DMS153 (cell line): ENCODE measurements at regions not wholly inside any gene's neighbourhood (a gene's known extent, or its start where the extent isn't known, plus 50 kb on each side); places are given as distances from the start of the nearest gene placed in this dataset.
A peak's percentile ranks its signal among the peaks of the same experiment; 100 is the strongest.
"Not testable (repeated sequence)": the region's sequence is repeated elsewhere in the genome, so short reads cannot be mapped to it uniquely, and the experiment has no call there.

ENCODE experiments used
- DNase-seq: peaks from one replicate; lab custom pipeline; 2025; lab: John Stamatoyannopoulos, UW

DNA sequence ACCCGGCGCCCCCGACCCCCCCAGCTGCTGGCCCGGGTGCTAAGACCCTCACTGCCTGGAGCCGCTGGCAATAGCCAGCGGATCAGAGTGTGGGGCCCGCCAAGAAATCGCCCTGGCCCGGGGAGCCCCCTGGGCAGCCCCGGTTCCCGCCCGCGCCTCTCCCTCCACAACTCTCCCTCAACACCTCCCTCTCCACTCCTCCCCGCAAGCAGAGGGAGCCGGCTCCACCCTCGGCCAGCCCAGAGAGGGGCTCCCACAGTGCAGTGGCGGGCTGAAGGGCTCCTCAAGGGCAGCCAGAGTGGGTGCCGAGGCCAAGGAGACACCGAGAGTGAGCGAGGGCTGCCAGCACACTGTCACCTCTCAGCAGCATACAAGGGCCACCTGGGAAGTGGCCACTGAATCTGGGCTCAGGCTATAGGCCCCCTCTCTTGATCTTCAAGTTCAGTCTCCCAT, 385.5 kb downstream of the SEC14L1 start:
- no peak for DNase-seq

DNA sequence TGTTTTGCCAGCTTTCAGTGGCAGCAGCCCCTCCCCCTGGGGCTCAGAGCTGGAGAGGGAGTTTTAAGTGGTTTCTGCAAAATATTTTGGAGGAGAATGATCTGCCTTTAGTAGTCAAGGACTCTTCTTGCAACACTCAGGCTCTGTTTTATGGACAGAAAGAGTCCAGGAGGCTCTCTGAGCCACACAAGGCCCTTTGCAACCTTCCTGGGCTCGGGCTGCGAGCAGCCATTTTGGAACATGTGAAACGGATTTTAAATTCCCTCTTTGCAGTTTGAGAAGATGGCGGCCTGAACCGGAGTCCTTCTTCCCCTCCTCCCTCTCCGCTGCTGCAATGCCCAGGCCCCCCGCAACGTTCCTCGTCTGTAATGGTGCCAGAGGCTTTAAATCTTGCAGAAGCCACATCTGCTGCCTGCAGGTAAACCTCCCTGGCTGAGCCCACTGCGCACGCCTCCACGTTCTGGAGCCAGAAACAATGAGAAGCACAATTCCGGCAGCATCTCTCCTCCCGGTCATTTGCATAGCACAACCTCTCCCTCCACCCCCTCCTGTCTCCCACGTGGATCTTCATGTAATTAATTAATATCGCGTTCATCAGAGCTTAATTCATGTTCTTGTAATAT, 386.1 kb downstream of the SEC14L1 start:
- peak; percentile 55 for DNase-seq

DNA sequence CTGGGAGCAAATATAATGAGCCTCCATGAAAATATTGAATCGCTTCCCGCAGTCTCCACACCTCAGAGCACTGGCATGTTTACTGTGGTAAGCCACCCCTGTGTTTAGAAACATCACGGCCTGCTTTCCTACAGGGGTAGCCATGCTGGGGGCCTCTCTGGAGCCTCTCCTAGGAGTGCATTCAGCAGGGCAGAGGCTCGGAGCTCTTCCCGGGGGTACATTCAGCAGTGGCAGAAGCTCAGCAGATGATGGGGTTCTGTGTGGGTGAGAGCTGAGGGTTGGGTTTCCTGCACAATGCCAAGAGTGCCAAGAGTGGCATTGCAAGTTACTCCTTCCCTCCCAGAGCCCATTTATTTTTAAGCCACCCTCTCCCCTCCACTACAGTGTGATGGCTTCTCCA, 386.6 kb downstream of the SEC14L1 start:
- DNase-seq: peak; percentile 55

DNA sequence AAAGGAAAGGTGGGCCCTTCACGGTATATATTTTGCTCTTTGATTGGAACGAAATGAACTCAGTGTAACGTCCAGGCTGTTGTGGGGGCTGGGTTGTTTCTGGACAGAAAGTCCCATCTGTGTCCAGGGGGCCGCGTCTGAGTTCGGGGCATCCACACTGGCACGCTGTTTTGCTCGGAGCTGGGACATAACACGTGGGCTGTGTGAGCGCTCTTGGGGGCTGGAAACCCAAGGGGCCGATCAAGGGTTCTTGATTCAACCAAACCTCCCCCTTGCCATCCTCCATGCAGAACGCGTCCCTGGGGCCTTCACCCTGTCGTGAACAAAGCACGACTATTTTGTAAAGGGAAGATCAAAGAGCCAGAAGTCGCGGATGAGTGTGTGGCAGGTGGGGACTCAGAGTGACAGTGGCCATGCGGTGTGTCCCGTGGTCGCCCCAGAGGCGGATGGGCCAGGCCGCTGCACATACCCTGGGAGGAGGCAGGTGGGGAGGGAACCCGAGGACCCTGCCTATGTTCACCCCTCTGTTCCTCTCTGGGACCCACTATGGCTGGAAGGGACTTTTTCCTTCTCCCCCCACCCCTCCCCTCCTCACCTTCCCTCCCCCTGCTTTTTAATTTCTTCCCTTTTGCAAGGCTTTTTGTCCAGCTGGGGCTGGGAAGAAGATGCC, 387.2 kb downstream of the SEC14L1 start:
- DNase-seq: no peak

DNA sequence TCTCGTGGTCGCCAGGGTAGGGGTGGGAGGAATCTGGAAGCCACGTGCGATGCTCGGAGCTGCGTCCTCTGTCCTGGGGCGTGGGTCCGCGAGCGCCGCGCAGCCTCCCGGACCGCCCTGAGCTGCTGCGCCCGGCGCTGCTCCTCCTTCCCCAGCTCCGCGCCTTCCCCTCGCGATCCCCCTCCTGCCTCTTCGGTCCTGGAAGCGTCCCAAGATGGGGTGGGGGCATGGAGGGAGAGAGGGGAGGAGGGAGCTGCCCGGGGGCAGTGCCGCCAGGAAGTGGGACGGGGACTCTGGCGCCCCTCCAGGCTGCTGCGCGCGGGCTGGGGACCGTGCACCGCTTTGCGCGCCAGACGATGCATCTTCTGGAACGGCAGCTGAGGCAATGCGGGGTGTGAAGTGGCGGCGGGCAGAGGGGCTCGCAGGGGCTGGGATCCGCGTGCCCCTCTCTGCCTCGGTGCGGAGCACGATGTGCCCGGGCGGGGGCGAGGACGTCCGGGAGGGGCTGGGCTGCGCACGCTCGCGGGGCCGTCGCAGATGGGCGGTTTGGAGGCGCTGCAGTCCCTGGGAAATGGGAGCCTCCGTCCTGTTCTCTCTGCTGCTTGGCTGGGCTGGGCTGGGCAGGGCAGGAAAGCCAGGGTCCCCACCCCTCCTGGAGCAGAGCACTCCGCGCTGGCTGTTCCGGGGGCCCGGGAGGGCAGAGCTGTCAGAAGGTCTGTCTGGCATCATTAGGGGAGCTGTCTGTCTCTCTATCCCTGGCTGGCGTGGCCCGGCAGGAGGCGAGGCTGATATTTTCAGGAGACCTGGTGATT, 388.0 kb downstream of the SEC14L1 start:
- DNase-seq: no peak

DNA sequence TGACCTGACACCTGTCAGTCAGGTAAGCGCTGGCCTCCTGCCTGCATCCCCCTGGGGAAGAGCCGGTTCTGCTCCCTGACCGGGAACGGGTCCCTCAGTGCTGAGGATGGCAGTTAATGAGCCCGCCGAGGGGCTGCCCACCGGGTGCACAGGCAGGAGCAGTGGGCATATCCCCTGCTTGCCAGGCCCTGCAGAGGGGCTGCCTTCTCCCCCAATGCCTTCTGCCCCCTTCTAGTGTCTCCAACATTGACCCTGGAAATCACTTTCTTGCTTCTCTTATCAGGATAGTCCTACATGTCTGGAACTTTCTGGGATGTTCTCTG, 388.5 kb downstream of the SEC14L1 start:
- DNase-seq: no peak

DNA sequence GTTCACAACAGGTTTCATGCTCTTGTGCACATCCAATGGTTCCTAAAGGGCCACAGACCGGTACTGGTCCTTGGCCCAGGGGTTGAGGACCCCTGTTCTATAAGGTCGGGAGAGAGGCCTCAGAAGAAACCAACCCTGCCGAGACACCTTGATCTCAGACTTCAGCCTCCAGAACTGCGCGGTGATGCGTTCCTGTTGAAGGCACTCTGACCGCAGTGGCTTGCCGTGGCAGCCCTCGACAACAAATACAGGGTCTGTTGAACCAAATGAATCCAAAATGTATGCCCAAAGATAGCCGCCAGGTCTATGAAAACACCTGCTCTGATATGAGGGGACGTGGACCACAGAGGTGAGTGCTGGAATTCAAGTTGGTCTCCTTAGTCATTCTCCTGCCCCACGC, 389.8 kb downstream of the SEC14L1 start:
- no peak for DNase-seq

DNA sequence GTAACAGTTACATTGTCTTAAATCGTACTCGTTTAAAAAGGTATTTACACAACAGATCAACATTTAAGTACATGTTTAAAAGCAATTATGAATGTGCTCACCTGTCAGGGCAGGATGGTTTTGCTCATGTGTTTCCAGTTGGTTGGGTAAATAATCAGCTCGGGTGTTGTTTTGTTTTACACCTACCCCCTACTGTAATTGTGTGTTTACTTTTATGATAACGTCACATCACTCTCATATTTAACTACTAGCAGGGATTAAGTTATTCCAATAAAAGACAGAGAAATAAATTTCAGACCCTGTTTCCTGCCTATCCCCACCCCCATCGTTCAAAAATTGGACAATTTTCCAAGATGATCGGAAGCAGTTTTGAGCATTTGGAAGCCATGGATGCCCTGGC, 390.2 kb downstream of the SEC14L1 start:
- DNase-seq: no peak

DNA sequence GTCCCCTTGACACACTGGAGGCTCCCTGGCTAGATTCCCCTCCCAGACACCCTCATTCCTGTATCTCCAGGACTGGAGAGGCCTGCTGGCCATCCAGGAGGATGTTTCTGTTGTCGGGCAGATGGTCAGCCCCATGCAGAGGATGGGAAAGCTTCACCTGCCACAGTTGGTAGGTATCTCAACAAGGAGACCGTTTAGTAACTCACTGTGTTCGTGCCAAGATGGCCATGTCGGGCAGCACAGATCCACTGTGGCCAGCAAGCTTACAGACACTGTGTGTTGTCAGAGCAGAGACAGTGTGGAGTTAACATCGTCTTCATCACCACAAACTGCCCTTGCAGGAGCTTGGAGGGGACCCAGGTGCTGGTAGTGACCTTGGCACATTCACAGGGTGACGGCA, 390.9 kb downstream of the SEC14L1 start:
- DNase-seq: no peak

DNA sequence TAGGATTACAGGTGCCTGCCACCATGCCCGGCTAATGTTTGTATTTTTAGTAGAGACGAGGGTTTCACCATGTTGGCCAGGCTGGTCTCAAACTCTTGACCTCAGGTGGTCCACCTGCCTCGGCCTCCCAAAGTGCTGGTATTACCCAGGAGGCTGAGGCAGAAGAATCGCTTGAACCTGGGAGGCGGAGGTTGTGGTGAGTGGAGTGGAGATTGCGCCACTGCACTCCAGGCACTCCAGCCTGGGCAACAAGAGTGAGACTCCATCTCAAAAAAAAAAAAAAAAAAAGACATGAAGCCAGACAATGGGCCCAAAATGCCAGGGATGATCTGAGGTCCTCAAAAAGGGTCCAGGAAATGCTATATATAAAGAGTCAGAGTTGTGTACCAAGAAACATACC, 392.9 kb downstream of the SEC14L1 start:
- DNase-seq: not testable (repeated sequence)

DNA sequence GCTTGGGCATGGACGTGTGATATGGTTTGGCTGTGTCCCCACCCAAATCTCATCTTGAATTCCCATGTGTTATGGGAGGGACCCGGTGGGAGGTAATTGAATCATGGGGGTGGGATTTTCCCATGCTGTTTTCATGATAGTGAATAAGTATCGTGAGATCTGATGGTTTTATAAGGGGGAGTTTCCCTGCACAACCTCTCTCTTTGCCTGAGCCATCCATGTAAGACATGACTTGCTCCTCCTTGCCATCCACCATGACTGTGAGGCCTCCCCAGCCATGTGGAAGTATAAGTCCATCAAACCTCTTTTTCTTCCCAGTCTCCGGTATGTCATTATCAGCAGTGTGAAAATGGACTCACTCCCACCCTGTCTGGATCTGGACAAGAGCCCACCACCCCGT, 393.4 kb downstream of the SEC14L1 start:
- DNase-seq: no peak

DNA sequence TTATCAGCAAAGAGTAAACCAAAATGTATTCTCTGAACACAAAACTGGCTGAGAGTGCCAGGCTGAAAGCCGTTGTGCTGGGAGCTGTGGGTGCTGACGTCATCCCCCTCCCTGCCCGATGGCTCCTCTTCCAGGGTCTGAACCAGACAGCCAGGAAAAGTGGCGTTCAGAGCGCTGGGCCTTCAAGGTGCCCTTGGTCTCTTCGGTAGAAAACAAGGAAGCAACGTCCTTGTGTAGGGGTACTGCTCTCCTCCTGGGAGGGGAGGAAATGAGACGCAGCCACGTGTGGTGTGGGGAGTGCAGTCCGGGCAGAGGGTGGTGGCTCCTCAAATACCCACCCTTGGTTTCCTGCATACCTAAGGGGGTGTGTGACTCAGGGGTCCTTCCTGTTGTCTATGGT, 394.7 kb downstream of the SEC14L1 start:
- no peak for DNase-seq

DNA sequence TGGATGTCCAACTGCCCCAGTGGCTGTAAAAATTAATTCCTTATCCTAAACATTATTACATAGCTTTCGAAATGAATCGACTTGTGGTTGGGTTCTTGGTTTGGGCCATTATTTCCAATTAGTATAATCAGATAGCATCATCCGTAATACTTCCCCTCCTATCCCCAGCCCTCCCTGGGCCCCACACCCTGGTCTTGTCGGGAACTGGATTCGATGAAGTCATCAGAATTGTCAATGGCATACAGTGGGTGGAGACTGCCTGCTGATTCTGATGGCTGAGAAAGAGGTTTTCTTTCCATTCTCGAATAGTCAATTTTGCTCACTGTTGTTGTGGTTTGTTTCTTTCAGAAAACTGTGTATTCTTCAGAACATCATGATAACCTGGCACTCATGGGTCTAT, 395.1 kb downstream of the SEC14L1 start:
- DNase-seq: no peak

DNA sequence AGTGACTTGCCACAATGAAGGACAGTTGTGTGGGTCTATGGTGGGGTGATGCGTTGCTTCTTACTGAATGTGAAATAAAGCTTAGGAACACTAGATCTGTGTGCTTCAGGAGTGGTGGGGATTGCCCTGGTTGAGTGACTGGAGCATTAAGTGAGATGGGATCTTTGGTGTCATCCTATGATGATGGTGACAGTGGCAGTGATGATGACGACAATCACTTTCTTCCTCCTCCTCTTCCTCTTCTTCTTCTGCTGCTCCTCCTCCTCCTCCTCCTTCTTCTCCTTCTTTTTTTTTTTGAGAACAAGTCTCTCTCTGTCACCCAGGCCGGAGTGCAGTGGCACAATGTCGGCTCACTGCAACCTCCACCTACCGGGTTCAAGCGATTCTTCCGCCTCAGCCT, 396.8 kb downstream of the SEC14L1 start:
- DNase-seq: no peak

DNA sequence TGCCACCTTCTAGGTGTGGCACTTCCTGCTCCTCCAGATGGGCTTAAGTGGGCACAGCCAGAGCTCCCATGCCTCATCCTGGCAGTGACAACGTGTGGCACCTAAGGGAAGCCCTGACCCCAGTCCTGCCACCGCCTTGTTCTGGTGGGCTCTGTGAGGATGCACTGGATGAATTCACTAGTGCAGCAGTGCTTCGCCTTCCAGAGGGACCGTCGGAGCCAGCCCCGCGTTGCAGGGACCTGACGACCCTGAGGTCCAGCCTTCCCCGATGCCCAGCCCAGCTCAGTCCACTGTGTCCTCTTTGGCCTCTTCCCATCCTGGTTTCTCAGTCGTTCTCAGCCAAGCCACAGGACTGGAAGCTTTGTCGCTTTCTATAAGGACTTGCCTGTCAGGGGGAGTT, 399.8 kb downstream of the SEC14L1 start:
- DNase-seq: no peak

DNA sequence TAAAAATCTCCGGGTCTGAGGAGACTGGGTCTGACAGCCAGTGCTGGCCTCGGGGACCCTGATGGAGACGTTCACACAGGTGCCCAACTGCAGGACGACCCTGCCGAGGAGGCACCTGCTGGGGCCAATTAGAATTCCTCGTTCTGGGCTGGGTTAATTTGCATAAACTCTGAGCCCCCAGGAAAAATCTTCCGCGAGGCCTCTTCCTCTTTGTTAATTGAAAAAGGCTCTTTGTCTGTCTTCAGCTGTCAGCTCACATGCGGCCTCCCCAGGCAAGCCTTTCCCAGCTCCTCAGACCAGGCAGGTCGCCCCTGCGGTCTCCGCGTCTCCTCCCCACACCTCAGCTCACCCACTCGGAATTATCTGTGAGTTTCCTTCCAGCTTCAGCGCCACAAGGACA, 400.2 kb downstream of the SEC14L1 start:
- no peak for DNase-seq

DNA sequence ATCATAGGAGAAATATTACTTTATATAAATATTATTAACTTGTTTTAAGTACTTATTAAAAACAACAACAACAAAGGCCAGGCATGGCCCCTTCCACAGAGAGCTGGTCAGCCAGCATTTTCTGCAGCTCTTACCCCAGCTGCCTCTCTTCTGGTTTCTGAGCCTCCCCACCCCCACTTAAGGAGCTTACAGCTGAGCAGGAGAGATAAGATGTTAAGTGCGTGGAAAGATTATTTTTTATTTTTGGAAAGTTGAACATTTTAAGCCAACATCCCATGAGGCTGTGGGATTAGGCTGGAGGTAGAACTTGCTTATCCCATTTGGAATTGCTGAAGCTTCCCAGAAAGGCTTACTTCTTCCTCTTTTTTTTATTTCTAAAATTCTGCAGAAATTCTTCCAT, 401.2 kb downstream of the SEC14L1 start:
- no peak for DNase-seq

DNA sequence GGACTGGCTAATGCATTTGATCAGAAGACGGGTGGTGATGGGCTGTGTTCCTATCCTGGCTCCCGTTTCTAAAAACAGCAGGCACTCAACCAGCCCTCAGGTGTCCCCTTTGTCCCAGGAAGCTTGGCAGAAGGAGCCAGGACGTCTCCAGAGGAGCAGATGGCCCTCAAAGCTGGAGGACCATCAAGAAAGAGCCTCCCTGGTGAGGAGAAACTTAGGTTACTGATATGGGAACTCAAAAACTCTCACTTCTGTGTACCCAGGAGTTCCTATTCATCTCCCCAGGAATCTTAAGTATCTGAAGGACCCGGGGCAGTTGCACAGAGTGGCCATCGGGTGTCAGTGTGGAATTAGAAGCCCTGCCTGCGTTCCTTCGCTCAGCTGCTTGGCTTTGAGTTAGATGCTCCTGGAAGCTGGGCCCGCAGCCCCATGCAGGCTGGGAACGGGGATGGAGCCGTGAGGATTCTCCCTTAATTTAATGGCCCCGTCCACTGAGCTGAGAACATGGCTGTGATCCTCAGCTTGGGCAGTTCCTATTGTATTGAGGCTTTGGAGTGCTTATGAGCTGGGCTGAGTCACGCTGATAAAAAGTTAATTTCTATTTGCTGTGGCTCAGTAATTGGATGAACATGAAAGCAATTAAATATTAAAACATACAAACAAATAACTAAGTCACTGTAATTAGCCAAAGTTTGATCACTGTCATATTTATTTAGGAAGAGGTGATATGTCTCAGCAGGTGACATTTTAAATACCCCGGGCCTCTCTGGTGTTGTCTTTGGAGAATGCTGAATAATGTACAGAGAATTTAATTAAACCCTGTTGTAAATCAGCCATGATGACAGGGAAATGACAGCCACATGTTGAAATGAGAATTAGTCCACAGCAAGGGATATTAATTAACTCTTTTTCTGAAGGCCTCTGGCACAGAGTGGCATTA, 402.1 kb downstream of the SEC14L1 start:
- peak; percentile 69 for DNase-seq

DNA sequence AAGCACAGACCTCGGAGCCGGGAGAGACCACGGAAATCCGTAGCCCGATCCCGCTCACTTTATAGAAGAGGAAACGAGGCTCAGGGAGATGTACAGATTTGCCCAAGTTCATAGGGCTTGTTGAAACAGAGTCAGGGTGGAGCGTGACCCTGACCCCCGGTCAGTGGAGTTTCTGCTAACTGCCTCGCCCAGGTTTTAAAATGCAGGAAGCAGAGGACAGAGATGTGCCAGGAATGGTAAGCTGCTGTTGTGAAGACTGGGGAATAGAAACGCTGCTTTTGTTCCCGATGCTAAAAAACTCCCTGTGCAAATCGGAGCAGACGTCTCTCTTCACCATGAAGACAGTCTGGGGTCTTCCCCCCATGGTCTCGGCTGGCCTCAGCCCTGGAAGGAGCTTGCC, 403.0 kb downstream of the SEC14L1 start:
- no peak for DNase-seq

DNA sequence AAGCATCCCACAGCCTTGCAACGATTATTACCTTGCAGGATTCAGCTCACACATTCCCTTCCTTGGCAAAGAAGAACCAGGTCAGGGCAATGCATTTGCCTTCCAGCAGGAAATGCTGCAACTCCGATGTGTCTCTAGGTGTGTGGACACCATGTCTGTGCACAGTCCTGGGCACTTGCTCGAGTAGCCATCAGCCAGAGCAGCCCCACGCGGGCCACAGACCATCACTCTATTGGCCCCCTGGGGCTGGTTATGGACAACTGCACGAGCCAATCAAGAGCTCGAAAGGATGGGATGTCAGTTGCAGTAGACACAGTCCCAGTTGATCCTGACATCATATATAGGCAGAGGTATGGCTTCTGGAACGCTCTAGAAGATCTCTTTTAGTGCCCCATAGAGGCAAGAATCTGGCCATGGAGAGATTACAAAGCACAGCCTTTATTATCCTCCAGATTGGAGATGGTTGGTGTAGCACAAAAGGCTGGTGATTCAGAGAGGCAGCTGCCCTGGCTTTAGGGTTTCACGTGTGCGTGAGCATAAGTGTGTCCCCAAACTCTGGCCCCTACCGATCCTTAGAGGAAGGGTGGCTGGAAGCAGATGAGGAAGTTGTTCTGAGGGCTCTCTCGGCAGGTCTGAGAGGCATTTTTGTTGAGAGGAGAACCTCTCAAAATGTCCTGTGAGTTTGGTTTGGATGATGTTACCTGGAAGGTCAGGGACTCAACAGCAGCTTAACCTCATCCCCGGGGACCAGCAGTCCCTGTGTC, 403.8 kb downstream of the SEC14L1 start:
- no peak for DNase-seq

DNA sequence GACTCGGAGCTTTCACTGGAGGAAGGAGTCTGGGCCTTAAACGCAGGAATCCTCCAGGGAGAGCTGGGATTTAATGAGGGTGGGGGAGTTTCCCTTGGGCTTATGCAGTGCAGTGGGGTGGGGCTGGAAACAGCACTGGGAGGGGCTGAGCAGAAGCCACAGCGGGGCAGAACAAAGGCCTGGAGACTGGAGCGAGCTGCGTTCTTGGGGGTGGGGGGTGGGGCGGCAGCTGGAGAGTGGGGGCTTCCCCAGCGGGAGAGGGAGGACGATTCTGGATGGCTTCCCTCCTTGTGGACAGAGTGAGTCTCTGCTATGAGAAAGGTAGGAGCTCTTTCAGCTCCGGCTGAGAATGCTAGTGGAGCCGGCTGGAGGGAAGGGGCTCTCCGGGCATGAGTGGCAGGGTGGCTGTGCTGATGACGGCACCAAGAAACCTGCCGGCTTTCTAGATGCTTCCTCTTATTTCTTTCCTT, 406.0 kb downstream of the SEC14L1 start:
- no peak for DNase-seq
